Fibroblast of the conjunctiva (primary cell): ENCODE measurements at regions not wholly inside any gene's neighbourhood (a gene's known extent, or its start where the extent isn't known, plus 50 kb on each side); places are given as distances from the start of the nearest gene placed in this dataset.

ENCODE experiments used
- DNase-seq: peaks from one replicate; pipeline ENCODE4 v3.0.0-alpha.2; 2010; ENCODE audit warnings: low read depth

- DNase-seq: no peak
Measured at GRCh38 chr7:131897016-131897789, 340.8 kb upstream of the PODXL start.

GRCh38 chr7:131896165-131896863 is 339.9 kb upstream of the PODXL start:
- DNase-seq: no peak

- no peak for DNase-seq
Measured at GRCh38 chr7:131895541-131896164, 339.2 kb upstream of the PODXL start.

- no peak for DNase-seq
Measured at GRCh38 chr7:131893631-131894340, 337.4 kb upstream of the PODXL start.

GRCh38 chr7:131890176-131890575 is 333.7 kb upstream of the PODXL start:
- no peak for DNase-seq

- DNase-seq: no peak
Measured at GRCh38 chr7:131889572-131890150, 333.2 kb upstream of the PODXL start.

GRCh38 chr7:131883769-131884168 is 327.3 kb upstream of the PODXL start:
- no peak for DNase-seq

DNA sequence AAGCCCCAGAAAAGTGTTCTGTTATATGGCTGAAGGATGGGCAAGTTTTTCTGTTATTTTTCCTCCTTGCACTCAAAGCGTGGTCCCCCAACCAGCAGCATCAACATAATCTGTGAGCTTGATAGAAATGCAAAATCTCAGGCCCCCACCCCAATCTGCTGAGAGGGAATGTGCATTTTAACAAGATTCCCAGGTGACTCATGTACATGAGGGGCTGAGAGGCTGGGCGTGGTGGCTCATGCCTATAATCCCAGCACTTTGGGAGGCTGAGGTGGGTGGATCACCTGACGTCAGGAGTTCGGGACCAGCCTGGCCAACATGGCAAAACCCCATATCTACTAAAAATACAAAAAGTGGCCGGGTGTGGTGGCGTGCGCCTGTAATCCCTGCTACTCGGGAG is 326.8 kb upstream of the PODXL start:
- DNase-seq: no peak

GRCh38 chr7:131882321-131882720 is 325.9 kb upstream of the PODXL start:
- no peak for DNase-seq

DNA sequence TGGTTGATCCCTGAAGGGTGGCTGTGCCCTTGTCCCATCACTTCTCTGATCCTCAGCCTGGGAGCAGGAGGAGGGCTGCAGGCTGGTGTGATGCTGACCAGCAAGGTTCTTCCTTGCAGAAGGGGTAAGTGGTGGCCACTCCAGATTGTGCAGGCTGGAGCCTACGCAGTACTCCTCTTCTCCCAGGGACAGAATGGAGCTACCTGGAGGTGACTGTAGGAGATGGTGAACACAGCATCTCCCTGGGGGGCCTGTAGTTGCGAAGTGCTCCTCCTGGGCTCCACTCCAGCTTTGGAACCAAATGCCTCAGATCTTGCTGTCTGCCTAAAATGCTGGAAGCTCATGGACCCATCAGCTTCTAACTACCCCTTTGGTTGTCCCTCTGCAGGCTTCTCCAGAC is 323.6 kb upstream of the PODXL start:
- DNase-seq: no peak

DNA sequence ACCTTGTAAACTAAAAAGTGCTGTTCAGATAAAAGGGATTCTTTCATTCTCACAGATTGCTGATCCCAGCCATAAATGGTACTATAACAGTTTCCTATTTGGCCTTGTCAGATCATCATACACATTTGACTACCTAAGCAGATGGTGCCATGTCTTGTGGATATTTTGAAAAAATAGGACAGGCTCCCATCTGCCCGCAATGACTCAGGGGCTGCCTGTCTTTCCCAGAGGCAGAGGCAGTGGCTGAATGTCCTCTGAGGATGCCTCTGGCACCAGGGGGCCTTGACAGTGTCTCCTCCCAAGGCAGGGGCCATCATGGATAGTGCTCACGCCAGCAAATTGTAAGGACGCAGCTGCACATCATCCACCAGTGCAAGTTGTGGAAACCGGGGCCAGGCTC is 323.0 kb upstream of the PODXL start:
- DNase-seq: no peak

DNA sequence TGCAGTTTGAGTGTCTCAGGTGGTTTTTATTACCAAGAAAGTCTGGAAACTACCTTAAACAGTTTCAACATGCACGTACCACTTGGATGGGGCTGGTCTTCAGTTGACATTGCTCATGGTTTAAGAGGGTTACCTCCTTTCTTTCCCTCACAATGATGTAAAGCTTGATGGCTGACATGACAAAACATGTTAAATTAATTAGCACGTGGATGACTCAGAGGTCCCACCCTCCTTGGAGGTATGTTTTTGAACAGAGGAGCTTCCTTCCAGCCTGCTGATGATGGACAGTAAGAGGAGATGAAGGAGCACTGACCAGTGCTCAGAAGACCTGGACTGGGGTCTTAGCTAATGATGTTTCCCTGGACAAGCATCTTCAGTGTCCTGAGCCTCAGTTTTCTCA is 322.3 kb upstream of the PODXL start:
- no peak for DNase-seq

DNA sequence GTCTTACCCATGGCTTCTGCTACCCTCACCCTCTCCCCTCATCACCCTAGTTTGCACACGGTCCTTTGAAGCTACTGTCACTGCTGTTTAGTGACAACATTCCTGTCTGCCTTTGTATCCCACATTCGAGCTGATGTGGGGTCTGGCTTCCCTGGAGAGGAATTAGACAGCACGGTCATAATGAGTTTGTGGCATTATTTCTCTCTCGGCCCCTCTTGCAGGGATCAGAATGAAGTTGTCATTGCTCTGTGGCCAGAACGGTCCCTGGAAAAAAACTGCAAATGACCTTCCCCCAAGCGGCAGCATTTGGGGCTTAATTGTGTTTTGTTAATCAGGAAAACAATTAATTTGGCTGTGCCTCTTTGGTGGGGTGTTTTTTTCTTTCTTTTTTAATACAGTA is 317.2 kb upstream of the PODXL start:
- DNase-seq: no peak

GRCh38 chr7:131869986-131870385 is 313.6 kb upstream of the PODXL start:
- no peak for DNase-seq

DNA sequence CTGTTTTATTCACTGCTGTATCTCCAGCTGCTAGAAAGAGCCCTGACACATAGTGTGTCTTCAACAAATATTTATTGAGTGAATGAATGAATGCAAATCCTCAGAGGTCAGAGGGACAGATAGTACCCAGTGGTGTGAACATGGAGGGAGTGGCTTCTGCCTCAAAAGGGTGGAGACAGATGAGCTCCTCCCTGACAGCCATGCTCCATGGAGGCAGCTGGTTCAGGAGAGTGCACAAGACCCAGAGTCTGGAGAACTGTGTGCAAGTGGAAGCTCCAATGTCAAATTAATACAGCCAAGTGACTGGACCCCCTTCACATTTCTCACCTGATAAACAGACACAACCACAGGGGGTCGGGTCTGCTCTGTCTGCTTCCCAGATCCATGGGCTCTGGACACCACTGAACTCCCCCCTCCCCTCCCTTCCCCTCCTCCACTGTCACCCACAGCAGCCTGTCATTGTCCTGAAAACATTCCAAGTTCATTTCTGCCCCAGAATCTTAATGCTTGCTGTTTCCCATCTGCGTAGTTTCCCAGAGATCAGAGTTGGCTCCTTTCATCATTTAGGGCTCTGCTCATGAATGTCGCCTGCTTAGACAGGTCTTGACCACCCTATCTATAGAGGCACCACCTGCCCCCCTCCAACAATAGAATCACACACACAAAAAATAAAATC is 312.9 kb upstream of the PODXL start:
- DNase-seq: no peak

DNA sequence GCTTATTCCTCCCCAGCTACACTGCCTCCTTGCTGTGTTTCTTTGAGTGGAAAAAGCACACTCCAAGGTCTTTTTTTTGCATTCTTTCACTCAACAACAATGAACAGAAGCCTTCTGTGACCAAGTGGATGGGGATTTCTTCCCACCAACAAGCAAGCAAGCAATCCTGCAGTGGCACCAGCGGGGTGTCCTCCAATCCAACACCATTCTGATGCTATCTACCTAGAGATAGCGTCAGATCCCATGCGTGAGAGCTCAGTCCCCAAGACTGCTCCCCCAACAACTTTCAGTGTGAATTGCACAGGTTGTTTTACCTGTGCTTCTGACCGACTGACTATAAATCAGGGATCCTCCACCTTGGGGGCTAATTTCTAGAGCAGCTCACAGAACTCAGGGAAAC is 311.0 kb upstream of the PODXL start:
- no peak for DNase-seq

GRCh38 chr7:131865911-131866310 is 309.5 kb upstream of the PODXL start:
- no peak for DNase-seq

GRCh38 chr7:131861620-131862346 is 305.4 kb upstream of the PODXL start:
- DNase-seq: no peak

DNA sequence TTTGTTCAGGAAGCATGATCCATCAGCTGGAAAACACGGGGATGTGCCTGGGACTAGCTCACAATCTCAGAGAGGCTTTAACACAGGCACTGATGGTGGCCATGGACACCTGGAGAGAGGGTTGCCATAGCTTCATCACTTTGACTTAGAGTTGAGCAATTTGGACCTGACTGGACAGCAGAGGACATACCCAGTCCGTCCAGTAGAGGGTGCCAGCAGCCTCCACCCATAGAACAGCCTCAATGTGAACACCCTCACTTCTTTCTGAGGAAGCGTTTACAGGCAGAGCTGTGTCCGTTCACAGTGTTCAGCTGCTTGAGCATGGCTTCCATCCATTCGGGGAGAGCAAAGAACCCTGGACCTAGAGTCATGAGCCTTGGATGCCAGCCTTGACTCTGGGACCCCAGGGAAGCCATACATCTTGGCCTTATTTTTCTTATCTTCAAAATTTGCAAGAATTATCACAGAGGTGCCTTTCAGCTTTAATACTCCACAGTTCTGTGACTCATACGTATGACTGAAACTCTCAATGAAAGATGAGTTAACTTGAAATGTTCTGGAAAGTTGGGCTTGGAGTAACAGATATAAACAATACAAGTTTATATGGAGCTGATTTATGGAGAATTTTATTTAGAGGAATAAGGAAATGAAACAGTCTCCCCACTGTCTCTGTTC is 302.9 kb upstream of the PODXL start:
- peak; percentile 31 for DNase-seq

DNA sequence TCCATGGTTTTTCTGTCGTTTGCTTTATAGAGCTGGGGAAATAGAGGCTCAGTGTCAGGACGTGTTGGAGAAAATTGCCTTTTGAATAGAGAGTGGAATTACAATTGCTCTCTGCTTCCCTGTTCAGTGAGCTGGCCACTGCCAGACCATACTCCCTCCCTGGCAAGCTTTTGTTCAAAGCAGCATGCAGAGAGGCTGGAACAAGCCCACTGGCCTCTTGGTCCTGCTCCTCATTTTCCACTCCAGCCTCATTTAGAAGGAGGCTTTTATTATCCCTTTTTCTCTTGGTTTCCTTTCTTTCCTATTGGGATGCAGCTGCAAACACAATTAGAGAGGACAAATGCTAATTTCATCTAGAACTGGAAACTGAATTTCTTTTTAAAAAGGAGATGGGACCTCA is 302.2 kb upstream of the PODXL start:
- no peak for DNase-seq
